ENCODE measurements at regions not wholly inside any gene's neighbourhood (a gene's known extent, or its start where the extent isn't known, plus 50 kb on each side); places are given as distances from the start of the nearest gene placed in this dataset.
A peak's percentile ranks its signal among the peaks of the same experiment; 100 is the strongest.
"Not testable (repeated sequence)": the region's sequence is repeated elsewhere in the genome, so short reads cannot be mapped to it uniquely, and the experiment has no call there.

DNA sequence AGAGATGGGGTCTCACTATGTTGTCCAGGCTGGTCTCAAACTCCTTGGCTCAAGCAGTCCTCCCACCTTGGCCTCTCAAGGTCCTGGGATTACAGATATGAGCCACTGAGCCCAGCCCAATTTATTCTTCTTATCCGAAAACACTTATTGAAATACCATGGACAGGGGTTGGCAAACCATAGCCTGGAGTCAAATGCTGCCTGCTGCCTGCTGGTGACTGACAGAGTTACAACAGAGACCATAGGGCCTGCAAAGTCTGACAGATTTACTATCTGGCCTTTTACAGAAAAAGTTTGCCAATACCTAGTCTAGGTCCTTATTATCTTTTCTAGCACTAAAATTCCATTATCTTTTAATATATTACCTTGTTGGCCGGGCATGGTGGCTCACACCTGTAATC lies 87.1 kb upstream of the ZNF281 start:
- no peak for DNase-seq

GRCh38 chr1:200495901-200496300 lies 86.1 kb upstream of the ZNF281 start:
- no peak for DNase-seq

DNA sequence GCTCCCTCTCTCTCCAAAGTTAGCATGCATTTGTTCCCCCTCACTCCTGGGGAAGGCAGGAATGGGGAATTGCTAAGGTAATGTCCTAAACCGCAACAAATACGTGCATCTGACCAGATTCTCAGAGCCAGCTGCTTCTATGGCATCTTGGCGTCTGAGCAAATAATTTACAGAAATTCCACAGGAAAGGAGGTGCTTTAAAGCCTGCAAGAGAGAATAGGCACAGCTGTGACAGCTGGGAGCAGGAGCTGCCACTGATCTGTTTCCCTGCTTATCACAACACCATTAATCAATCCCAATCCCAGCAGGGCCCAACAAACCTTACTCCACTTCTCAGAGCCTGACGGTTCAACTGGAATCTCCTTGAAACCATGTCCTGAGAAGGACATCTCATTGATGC lies 83.5 kb upstream of the ZNF281 start:
- DNase-seq, result no peak

- no peak for DNase-seq
Measured at GRCh38 chr1:200491103-200491502, 81.3 kb upstream of the ZNF281 start.

- no peak for DNase-seq
Measured at GRCh38 chr1:200490183-200490582, 80.3 kb upstream of the ZNF281 start.

- peak; percentile 3 for DNase-seq
Measured at GRCh38 chr1:200488375-200489165, 78.7 kb upstream of the ZNF281 start.

DNA sequence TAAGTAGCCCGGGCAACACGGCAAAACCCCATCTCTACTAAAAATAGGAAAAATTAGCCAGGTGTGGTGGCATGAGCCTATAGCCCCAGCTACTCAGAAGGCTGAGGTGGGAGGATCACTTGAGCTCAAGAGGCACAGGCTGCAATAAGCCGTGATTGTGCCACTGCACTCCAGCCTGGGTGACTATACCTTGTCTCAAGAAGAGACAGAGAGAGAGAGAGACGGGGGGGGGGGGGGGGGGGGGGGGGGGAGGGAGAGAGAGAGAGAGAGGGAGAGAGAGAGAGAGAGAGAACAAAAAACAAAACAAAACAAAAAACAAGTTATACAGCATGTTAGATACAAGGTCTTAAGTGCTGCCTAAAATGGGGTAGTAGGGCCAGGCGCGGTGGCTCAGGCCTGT lies 77.8 kb upstream of the ZNF281 start:
- no peak for DNase-seq

DNA sequence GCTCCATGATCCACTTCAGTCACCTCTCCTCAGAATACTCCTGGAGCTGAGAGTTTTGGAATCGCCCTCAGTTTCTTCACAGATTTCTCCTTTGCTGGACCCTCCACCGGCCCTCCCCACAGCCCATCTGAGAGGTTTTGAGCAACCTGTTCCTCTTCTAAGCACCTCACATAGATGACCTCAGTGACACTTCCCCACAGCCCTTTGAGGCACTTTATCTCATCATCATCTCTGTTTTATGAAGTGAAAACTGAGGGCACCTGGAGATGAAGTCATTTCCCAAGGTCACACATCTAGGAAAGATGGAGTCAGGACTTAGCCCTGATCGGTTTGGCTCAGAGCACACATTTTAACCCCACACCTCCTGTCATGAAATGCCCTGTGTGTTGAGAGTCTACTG lies 76.8 kb upstream of the ZNF281 start:
- DNase-seq, result no peak

DNA sequence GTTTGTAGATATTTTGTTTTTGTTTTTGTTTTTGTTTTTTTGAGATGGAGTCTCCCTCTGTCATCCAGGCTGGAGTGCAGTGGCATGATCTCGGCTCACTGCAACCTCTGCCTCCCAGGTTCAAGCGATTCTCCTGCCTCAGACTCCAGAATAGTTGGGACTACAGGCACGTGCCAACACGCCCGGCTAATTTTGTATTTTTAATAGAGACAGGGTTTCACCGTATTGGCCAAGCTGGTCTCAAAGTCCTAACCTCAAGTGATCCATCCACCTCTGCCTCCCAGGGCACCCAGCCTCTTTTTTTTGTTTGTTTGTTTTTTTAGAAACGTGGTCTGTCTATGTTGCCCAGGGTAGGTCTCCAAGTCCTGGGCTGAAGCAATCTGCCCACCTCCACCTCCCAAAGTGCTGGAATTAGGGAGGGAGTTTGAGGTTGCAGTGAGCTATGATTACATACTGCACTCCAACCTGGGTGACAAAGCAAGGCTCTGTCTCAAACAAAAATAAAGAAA lies 74.7 kb upstream of the ZNF281 start:
- not testable (repeated sequence) for DNase-seq

DNA sequence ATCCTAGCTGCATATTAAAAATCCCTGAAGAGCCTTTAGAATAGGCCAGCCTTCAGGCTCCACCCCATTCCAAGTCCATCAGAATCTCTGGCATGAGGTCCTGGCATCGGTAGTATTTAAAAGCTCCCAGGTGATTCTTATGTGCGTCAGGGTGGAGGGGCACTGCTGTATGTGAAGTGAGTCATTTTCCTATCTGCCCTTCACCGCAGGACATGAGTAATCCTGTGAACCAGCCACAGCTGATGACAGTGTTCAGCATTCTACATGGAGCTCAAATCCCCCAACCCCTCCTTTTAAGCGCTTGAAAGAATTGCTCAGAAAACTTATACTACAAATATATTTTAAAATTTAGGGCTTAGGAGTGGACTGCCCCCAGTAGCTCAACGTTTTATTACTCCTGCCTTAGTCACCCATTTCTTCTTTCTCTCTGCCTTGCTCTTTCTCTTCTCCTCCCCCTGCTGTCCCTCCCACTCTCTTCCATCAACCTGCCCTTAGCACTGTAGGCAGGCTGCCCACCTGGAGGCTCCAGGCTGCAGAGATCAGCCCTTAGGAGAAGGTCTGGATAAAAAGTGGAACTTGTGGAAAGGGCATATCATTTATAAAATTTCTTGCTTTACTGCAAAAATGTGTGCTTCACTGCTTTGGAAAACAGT lies 73.8 kb upstream of the ZNF281 start:
- DNase-seq, result no peak

DNA sequence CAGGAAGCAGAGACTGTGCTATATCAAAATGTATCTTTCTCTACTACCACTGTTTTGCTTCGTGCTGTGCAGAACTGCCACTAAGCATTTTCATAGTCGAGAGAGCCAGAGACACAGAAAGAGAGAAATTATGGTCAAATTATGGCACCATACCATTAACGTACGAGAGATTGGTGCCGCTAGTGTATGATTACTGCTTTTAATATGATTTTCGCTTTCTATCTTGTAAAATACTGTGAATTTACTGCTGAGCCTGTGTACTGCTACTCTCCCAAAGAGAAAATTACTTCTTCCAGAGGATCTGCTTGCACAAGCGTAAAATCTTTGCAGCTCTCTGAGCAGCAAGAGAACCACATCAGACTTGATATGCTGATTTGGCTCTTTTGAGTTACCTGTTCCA lies 71.1 kb upstream of the ZNF281 start:
- no peak for DNase-seq

- no peak for DNase-seq
Measured at GRCh38 chr1:200479816-200480215, 70.0 kb upstream of the ZNF281 start.

GRCh38 chr1:200478945-200479558 lies 69.2 kb upstream of the ZNF281 start:
- DNase-seq, result no peak

GRCh38 chr1:200478239-200478623 lies 68.4 kb upstream of the ZNF281 start:
- no peak for DNase-seq

GRCh38 chr1:200474633-200475032 lies 64.8 kb upstream of the ZNF281 start:
- DNase-seq, result no peak

- no peak for DNase-seq
Measured at GRCh38 chr1:200473698-200474371, 64.0 kb upstream of the ZNF281 start.

GRCh38 chr1:200471739-200472138 lies 61.9 kb upstream of the ZNF281 start:
- no peak for DNase-seq

- no peak for DNase-seq
Measured at GRCh38 chr1:200468264-200469001, 58.6 kb upstream of the ZNF281 start.

DNA sequence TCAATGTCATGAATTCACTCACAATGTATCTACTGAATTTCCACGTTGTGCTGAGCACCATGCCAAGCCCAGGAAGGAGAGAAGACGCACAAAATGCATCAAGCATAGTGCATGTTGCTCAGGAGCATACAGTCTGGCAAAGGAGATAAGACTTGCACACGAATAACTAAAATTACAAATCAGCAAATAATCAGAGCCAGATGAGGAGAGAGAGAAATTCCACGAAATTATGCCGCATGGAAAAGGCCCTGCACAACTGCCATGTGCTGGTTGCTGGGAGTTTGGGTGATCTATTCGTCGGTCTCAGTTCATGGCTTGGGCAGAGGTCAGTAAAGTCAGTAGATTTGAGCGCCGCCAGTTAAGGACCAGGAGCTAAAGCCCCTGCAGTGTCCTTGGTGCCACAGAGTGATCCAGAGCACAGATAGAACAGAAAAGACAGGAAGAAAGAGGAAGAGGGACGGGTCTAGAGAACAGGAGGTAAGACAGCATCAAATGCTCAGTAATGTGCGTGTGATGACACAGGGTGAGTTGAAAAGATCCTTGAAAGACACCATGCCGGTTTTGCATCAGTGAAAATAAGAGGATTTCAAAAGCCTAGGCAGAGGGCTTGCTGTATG lies 55.1 kb upstream of the ZNF281 start:
- no peak for DNase-seq

Measured in occipital lobe (tissue), 1 donor.